NCI-H2029 (cell line): ENCODE measurements at regions not wholly inside any gene's neighbourhood (a gene's known extent, or its start where the extent isn't known, plus 50 kb on each side); places are given as distances from the start of the nearest gene placed in this dataset.
A peak's percentile ranks its signal among the peaks of the same experiment; 100 is the strongest.
"Not testable (repeated sequence)": the region's sequence is repeated elsewhere in the genome, so short reads cannot be mapped to it uniquely, and the experiment has no call there.

Experiments used
- DNase-seq: peaks from one replicate; lab custom pipeline; 2025; lab: John Stamatoyannopoulos, UW

DNA sequence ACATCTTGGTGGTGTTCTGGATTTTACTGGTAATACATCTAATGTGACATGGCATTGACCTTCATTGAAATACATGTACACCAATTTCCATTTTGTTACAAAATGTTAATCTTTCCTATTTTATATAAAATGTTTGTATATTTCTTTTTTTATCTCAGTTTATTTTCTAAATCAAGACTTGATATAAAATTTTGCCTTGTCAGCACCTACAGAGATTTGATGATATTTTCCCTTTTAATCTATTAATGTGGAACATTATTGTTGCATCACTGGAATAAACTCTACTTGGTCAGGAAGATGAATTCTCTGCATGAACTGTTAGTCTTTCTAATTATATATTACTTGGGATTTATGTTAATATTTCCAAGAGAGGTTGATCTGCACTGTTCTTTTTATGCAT is 294.0 kb upstream of the ETAA1 start:
- no peak for DNase-seq

DNA sequence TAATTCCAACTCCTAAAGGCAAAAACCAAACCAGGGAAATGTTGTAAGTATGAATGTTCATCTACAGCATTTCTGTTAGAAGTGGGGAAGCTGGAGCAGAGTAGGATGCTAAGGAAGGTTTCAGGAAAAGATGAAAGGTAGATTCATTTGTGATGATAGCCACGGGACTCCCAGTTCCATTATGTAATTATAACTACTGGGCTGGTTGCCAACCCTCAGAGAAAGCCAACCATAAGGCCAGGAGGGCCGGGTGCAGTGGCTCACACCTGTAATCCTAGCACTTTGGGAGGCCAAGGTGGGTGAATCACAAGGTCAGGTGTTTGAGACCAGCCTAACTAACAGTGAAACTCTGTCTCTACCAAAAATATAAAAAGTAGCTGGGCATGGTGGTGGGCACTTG is 288.9 kb upstream of the ETAA1 start:
- peak; percentile 22 for DNase-seq

DNA sequence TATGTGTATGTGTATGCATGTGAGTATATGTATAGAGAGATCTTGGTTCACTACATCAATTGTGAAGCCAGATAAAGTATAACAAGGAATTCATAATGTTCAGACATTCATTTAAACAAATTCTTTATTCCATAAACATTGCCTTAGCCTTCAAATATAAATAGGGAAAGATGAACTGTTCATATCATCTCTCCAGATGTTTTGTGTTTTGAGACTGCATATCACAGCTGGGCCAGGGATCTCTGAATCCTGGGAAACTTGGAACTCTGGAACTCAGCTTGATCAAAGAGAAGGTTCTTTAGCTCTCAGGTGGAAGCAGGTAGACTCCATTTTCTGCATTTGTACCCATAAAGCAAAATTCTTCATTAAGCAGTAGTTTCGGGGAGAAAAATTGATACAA is 272.6 kb upstream of the ETAA1 start:
- DNase-seq: no peak

DNA sequence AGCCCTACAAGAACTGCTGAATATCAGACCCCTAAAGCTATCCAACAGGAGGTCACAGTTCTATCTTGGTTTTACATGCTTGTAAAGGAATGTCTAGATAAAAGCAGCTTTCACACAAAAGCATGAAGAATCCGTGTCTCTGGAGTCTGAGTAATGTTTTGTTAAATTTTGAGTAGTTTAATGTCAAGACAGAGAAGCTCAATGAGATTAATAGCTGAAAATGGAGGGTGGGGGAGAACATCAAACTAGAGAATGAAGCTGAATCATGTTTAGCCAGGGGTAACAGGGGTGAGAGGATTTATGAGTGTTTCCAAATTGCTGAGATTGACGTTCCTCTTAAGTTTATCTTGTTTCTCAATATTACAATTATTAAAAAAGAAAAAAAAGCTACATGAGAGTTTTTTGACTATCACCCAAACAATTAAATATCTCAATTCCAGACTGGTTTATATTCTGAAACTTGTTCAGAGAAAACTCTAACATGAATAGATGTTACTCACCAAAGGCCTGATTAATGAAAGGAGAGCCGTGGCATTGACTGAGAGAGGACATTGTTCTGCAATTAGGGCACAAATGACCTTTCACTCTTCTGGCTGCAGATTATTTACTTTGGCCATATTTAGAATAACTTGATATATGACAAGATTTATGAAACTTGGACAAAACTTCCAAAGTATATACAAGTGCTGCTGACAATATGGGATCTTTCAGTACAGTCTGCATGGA is 266.4 kb upstream of the ETAA1 start:
- DNase-seq: no peak

DNA sequence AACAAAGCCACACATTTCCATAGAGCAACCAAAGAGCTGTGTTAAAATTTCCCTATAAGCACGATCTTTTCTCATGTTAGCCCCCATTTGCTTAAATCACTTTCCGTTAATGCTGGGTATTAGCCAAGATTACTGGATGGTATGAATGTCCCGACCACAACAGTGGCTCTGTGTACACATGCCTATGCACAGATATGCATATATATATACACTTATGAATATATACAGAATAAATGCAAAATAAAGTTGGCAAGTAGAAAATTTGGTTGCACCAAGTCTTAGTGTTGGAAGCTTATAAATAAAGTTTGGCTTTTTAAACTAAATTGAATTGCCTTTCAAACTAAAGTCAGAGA is 265.9 kb upstream of the ETAA1 start:
- DNase-seq: no peak

DNA sequence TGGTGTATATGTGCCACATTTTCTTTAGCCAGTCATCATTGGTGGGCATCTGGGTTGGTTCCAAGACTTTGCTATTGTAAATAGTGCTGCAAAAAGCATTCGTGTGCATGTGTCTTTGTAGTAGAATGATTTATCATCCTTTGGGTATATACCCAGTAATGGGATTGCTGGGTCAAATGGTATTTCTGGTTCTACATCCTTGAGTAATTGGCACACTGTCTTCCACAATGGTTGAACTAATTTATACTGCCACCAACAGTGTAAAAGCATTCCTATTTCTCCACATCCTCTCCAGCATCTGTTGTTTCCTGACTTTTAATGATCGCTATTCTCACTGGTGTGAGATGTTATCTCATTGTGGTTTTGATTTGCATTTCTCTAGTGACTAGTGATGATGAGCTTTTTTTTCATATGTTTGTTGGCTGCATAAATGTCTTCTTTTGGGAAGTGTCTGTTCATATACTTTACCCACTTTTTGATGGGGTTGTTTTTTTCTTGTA is 264.6 kb upstream of the ETAA1 start:
- not testable (repeated sequence) for DNase-seq

DNA sequence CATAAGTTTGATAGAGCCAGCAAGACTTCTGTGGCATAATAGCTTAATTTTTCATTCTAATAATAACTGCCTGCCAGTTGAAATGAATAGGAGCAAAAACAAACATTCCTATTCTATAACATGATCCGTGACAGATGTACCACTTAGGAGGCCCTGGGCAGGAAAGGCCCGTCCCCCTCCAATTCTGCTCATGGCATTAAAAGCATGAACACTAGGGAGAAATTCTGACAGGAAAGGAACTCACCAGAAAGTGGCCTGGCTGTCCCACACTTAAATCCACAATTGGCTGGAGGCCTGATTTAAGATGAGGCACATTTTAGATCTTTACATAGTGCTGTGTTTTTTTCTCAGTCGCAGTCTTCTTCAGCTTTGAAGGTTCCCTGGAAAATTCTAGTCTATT is 261.9 kb upstream of the ETAA1 start:
- no peak for DNase-seq

DNA sequence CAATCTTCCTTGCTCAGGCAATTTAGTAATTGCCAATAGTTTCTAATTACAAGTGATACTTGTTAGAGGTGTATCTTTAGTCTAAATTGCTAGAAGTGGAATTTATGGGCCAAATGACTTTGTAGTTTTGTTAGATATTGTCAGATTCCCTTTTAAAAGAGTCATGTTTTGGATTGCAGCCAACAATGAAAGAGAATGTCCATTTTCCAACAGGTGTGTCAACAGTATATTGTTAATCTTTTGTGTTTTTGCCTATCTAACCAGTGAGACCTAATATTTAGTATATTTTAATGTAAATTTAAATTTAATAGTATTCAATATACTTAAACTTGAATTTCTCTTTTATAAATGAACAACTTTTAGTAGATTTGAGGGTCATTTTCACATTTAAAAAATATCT is 259.4 kb upstream of the ETAA1 start:
- no peak for DNase-seq

DNA sequence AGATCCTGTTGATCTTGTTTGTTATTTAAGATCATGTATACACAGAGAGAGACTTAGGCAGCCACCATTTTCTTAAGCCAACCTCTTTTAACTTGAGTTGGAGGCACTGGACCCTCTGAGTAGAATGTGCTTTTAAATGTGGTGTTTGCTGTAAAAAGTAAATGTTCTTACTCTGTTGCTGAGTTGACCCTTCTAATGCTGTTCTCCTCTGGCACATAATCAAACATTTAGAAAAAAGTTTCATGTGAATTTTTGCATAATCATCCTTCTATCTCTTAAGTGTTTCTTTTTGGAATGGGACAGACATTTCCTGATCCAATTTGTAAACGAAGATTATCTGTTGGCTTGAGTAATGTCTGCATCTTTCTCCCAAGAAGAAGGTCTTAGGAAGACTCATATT is 255.1 kb upstream of the ETAA1 start:
- no peak for DNase-seq

DNA sequence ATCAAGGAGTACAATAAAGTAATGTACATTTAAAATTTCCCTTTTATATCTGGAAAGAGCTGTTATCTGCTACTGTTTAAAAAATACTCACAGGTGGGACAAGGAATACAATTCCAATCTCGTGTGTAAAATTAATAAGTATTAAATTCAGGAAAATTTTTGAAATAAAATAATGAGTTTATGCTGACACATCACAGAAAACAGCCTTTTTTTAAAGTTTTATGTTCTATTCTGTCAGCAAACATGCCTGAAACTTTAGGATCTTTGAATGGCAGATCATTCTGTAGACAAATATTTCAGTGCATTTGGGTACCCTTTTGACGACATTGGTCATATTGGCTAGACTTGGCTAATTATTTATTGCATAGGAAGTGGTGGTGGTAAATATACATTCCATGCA is 254.4 kb upstream of the ETAA1 start:
- no peak for DNase-seq

DNA sequence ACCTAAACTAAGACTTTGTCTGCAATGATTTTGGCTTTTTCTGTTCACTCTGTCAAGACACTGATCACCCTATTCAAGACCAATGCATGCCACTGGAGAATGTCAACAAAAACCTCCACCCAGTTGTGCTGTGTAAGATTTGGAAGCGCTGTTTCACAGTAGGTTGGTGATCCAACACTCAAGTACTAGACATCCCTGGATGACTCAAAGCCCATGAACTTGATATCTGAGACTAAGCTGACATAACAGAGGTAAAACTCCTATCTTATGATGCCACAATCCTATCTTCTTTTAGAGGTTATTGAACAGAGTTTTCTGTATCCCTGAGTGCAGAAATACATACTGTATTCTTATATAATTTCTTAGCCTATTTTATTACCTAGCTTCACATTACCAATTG is 251.3 kb upstream of the ETAA1 start:
- no peak for DNase-seq

DNA sequence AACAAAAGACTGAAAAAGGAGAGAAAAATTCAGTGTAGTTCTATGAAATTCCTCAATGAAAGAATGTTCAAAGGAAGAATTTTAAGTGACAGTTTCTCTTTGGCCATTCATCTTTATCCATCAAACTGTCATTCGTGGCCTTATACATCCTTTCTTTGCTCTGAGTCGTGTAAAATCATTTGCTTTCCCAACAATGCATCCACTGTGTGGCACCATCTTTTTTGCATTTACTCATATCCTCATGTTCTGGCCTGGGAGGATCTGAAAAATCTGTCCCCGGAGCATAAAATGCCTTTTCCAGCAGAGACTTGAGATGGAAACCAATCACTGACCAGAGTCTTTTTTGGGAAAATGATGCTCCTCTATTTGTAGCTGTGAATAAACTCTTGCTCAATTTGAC is 240.3 kb upstream of the ETAA1 start:
- no peak for DNase-seq

DNA sequence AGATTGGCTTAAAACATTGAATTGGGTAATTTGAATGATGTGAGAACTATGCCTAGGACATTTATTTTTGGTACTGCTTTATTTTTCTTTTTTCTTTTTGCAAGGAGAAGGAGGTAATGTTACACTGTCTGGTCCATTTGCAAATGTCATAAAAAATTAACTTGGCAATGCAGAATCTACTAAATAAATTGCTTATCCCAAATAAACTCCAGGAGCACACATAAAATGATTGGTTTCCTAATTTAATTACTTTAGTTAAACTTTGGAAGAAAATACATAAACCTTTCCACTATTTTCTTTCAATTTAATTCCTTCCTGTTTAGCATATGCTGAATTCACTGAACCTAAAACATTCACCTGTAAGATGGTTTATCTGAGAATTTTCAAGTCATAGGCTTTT is 238.4 kb upstream of the ETAA1 start:
- no peak for DNase-seq

DNA sequence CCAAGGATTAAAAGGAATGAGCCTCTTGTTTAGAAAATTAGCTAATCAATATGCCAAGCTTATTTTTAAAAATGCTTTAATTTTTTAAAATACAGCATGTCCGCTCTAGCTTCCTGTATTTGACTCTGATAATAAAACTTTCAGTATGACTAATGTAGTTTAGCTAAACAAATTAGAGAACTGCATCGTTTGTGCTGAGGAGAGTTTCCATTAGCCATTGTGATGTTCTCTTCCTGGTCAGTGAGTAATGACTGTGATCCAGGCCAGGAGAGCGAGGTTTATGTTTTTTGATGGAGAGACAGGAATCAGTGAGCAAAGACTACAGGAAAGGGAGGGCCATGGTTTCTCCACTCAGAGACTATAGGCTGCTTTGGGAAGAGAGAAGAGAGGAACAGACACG is 237.2 kb upstream of the ETAA1 start:
- DNase-seq: no peak

DNA sequence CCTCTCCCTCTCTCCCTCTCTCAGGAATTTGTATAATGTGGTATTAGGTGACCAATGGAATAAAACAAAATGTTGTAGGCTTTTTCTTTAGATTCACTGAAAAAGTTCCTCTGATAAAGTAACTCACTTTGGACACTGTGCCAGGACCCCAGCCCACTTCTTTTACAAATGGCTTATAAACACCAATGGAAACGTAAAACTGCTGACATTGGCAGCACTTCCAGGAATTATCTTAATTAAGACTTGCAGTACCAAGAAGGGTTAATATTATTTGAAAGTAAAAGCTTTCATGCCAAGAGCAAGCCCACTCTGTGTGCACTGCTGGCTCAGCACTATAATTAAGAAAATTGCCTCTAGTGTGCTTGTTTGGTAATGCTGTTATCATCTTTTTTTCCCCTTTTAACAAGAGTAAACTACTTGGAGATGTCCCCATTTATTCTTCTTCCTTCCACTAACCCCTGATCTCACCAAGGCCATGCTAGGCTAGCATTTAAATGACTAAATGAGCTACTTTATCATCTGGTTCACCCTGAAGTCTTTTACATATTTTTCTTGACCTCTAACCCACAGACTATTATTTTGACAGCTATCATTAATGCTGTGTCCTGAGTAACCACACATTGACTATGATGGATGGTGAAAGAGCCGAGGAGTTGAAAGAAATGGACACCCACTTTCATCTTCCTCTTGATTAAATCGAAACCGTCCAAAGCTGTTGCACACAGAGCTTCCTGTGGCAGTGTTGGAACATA is 232.2 kb upstream of the ETAA1 start:
- no peak for DNase-seq

DNA sequence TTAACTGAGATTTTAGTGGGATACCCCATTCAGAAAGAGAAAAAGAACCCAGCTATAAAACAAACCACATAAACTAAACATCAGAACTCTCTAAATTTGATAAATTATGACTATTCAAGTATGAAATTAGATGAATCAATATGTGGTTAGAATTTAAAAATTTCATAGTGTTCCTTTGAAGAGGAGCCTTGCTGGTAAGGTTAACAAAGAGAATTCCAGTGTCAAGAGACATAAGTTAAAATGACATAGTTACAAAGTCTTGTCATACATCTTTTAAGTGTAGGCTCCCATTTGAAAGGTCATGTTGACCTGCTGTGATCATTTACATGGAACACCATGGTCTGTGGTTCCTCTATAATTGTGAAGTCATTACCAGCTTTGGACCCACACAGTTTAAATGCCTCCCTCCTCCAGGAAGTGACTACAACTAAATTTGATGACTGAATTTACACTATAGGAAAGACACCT is 231.6 kb upstream of the ETAA1 start:
- no peak for DNase-seq

DNA sequence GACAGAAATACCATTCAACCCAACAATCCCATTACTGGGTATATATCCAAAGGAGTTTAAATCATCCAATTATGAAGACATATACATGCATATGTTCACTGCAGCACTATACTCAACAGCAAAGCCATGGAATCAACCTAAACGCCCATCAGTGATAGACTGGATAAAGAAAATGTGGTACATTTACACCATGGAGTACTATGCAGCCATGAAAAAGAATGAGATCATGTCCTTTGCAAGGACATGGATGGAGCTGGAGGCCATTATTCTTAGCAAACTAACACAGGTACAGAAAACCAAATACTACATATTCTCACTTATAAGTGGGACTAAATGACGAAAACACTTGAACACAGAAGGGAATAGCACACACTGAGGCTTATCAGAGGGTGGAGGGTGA is 230.6 kb upstream of the ETAA1 start:
- not testable (repeated sequence) for DNase-seq

DNA sequence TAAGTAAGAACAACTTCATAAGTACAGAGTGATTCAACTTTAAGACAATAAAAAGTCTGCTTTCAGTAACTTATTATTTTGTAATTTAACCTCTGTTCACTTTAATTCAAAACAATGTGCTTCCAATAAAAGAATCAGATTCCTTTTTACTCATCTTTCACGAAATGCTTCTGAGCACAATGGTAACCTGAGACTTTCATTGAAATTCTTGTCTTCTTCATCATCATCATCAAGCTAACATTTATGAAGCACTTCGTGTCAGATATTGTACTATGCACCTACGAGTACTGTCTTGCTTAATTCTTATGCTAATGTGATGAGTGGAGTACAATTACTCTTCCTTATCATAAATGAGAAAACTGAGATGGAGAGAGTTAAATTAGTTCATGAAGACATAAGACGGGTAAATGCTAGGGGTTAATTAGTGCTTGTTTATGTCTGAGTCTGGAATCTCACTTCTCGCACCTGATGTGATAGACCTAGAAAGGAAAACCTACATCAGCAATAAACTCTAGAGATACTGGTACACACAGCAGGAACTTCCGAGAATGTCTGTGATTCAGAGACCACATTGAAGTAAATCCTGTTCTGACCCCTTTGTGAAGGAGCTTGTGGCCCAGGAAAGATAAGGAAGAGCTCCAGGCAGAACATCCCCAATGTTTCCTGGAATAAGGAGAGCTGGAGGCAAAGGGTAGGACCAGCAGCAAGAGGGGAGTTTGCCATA is 227.6 kb upstream of the ETAA1 start:
- DNase-seq: no peak

DNA sequence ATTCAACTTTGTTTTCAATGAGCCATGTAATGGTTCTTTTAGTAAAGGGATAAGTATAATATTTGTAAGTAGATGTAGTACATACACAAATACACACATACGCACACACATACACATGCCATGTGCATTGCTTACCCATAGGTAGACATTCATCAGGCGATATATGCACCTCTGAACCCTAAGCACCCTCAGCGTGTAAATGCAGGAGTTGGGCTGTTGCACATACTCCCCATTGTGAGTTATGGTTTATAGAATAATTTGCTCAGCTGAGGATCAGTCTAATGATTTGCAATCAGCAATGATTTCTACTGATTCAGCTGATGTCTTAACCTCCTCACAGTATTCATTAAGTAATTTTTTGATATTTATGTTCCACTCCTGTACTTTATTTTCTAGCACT is 217.6 kb upstream of the ETAA1 start:
- DNase-seq: no peak

DNA sequence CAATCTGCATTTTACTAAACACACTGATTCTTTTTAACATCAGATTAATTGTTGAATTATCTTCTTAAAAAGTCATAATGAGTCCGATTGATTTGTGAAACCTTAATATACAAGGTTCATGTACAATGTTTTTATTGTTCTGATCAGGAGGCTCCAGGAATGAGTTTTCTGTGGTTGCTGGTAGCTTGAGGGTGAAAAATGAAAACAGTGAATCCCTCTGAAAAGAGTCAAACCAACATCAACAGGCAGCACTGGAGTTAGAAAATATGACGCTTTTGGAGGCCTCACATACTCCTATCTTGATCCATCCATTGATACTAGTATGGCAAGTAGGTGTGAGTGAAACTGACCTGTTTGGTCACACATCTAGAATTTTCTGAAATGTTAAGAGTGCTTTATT is 216.3 kb upstream of the ETAA1 start:
- DNase-seq: no peak

DNA sequence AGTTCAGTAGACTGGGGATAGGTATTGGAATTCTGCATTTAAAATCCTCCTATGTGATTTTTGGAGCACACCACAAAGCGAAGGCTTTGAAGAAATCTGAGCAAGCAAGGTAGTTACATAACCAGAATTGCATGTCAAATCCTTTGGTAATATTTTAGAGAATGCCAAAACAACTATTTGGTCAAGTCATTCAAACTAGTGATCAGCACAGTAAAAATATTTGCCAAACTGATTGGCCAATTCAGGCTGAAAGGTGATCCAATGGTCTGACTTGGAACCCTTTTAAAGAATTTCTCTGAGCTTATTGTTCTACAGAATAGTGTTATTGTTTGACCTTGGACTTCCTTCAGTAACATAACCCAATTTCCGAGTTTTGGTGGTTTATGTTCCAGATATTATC is 214.2 kb upstream of the ETAA1 start:
- DNase-seq: no peak

DNA sequence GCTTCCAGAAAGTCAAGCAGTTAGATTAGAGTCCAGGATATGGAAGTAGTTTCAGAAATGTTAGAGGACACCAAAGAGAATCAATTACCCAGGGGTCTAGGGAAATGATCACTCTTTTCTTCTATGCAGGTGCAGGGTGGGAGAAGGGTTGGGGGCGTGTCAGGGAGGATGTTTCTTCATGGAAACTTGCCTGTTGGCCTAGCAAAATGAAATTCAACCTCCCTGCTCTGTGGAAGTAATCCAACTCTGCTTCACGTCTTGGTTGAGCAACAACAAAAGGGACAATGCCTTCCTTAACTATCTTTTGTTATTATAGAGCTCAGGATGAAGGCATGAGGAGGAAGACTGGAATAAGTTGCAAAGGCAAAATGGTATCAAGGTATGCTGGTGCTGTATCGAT is 210.8 kb upstream of the ETAA1 start:
- no peak for DNase-seq

DNA sequence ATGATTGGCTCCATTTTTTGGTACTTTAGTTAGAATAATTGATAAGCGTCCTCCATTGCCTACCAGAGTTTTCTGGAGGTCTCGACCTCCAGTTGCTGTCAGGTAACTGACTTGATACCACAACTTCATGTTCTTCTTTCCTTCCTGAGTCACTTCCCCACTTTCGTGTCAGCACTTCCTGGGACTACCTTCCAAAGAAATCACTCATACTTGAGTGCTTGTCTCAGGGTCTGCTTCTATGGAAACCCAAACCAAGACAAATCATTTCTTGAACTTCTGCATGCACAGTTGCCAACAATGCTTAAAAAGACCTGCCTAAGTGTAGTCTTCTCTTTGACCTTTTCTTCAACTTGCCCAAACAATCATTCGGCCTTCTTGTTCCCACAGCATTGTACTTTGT is 210.3 kb upstream of the ETAA1 start:
- DNase-seq: no peak
